SK-N-SH (cell line): ENCODE measurements at regions not wholly inside any gene's neighbourhood (a gene's known extent, or its start where the extent isn't known, plus 50 kb on each side); places are given as distances from the start of the nearest gene placed in this dataset.

ENCODE experiments used
- CTCF ChIP-seq: fragments of 200-600 bp; sonication (generic); IDR thresholded peaks from 2 replicates; pipeline ENCODE4 v1.6.1; 2017; ENCODE audit warnings: antibody characterized with exemption, mild to moderate bottlenecking, moderate library complexity
- ELF1 ChIP-seq: IDR thresholded peaks from 2 replicates; pipeline ENCODE4 v1.4.0; 2012
- EP300 ChIP-seq, 2 experiments: IDR thresholded peaks; 2 replicates each; pipeline versions ENCODE4 v1.4.0 to v1.6.1; 2012; ENCODE audit warnings: borderline replicate concordance in 1 of 2, low read depth in 1 of 2, low read length in 1 of 2
- EZH2phosphoT487 ChIP-seq: fragments of 200-600 bp; sonication (generic); IDR thresholded peaks from 2 replicates; pipeline ENCODE4 v1.6.1; 2017; ENCODE audit warnings: low read depth, mixed run types, mild to moderate bottlenecking, antibody characterized with exemption, moderate library complexity, borderline replicate concordance
- FOXJ3 ChIP-seq: sonication (generic); formaldehyde crosslinking; IDR thresholded peaks from 2 replicates; pipeline ENCODE4 v1.5.1; 2020; ENCODE audit warnings: mild to moderate bottlenecking, missing genetic modification reagents
- FOXM1 ChIP-seq: IDR thresholded peaks from 2 replicates; pipeline ENCODE4 v1.4.0; 2012; ENCODE audit warnings: low read depth, mild to moderate bottlenecking
- NFIC ChIP-seq: IDR thresholded peaks from 2 replicates; pipeline ENCODE4 v1.4.0; 2012; ENCODE audit warnings: borderline replicate concordance
- RAD21 ChIP-seq: IDR thresholded peaks from 2 replicates; pipeline ENCODE4 v1.6.1; 2012; ENCODE audit warnings: mild to moderate bottlenecking, low read length
- RFX5 ChIP-seq: IDR thresholded peaks from 2 replicates; pipeline ENCODE4 v1.6.1; 2012; ENCODE audit warnings: mild to moderate bottlenecking, improper control_type of control experiment, low read length
- RXRA ChIP-seq: IDR thresholded peaks from 2 replicates; pipeline ENCODE4 v1.4.0; 2012; ENCODE audit warnings: low read depth, mild to moderate bottlenecking, borderline replicate concordance
- USF2 ChIP-seq: fragments of 150-350 bp; IDR thresholded peaks from 2 replicates; pipeline ENCODE4 v1.6.1; 2017; ENCODE audit warnings: antibody characterized with exemption, low read length, low read depth, borderline replicate concordance
- YY1 ChIP-seq: IDR thresholded peaks from 2 replicates; pipeline ENCODE4 v1.4.0; 2012; ENCODE audit warnings: low read depth, mild to moderate bottlenecking
- ZBTB33 ChIP-seq: IDR thresholded peaks from 2 replicates; pipeline ENCODE4 v1.4.0; 2012; ENCODE audit warnings: low read depth, borderline replicate concordance

- no peak for TF ChIP-seq CTCF
- no peak for TF ChIP-seq USF2
- no peak for TF ChIP-seq RAD21
- no peak for TF ChIP-seq ELF1
- no peak for TF ChIP-seq YY1
- no peak for TF ChIP-seq RFX5
- no peak for TF ChIP-seq FOXM1
- TF ChIP-seq NFIC = no peak
- TF ChIP-seq ZBTB33 = no peak
- no peak for TF ChIP-seq EP300 (IDR thresholded peaks at IDR 0.05; ENCODE audit: borderline replicate concordance in 1 of 2, low read depth in 1 of 2, low read length in 1 of 2)
- no peak for TF ChIP-seq RXRA
- no peak for TF ChIP-seq FOXJ3 (CRISPR knock-in tag)
- TF ChIP-seq EZH2phosphoT487 = no peak
These were observed 159.9 kb upstream of the PRR20A start for GRCh38 chr13:56980856-56981255.
